ENCODE measurements at regions not wholly inside any gene's neighbourhood (a gene's known extent, or its start where the extent isn't known, plus 50 kb on each side); places are given as distances from the start of the nearest gene placed in this dataset.

GRCh38 chr1:208637181-208637580 is 393.0 kb upstream of the PLXNA2 start:
- in situ Hi-C loops (cut with MboI), result no loop called here

DNA sequence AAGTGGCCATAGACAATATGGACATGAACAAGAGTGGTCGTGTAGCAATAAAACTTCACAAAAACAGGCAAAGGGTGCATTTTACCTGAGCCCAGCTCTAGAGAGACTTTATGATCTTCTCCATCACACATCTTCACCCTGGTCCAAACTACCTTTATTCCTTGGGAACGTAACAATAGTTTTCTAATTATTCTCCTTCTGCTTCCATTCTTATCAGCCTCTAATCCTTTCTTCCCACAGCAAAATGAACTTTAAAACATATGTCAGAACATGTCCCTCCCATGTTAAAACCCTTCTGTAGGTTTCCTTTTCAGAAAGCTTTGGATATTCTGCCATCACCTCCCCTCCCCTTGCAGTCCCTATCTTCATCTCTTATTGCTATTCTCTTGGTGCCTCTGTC is 395.2 kb upstream of the PLXNA2 start:
- in situ Hi-C loops (cut with MboI), result no loop called here
- no peak for DNase-seq
- no peak overlapping the region for H3K9ac ChIP-seq

More at GRCh38 chr1:208637181-208637580, 393.0 kb upstream of the PLXNA2 start:
- Histone ChIP-seq H3K9me2 (ENCODE audit: insufficient read depth) (no peaks in the 10 kb centered on the region), H3F3A (ENCODE audit: insufficient read depth) (no peaks in the 10 kb centered on the region), H3K27me3 (replicated peaks; ENCODE audit: insufficient read depth) (no peaks in the 10 kb centered on the region), H3K79me2 (ENCODE audit: insufficient read depth) (no peaks in the 10 kb centered on the region), H3K9ac (no peak overlapping the region), H3K4me2 (ENCODE audit: unreplicated experiment) (no peak overlapping the region), H3K9me3 (ENCODE audit: low read depth) (no peaks in the 10 kb centered on the region), H2AFZ (no peak overlapping the region), H4K20me1 (ENCODE audit: insufficient read depth) (no peaks in the 10 kb centered on the region), H3K27ac (no peak overlapping the region), H3K4me3 (no peak overlapping the region), H3K36me3 (ENCODE audit: low read depth) (no peaks in the 10 kb centered on the region), H3K4me1 (ENCODE audit: insufficient read depth) (no peaks in the 10 kb centered on the region)
- no peak for DNase-seq
- 4 to 9% methylated on average over 3 of the region's 3 CpGs for WGBS, 2 experiments (ENCODE audit: low coverage in 1 of 2, low lambda C conversion rate in 2 of 2, missing lambda C conversion rate in 2 of 2)
- TF ChIP-seq EZH2 (IDR thresholded peaks at IDR 0.05; ENCODE audit: insufficient read depth, poor library complexity, severe bottlenecking) (no peak), EZH2phosphoT487 (IDR thresholded peaks at IDR 0.05; ENCODE audit: insufficient read depth, low read depth) (no peak)

DNA sequence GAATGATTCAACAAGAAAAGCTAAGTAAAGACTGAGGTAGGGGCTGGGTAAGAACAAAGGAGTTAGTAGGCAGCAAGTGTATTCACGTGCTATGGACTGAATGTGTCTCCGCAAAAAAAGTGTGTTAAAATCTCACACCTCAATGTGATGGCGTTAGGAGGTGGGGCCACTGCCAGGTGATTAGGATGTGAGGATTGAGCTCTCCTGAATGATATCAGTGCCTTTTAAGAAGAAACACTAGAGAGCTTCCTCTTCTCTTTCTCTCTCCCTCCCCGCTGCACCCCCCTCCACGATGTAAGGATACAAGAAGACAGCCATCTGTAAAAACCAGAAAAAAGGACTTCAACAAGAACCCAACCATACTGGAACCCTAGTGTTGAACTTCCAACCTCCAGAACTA is 396.1 kb upstream of the PLXNA2 start:
- Histone ChIP-seq H2AFZ (no peak overlapping the region), H3K4me1 (ENCODE audit: insufficient read depth) (no peaks in the 10 kb centered on the region), H3K4me3 (no peak overlapping the region), H3K79me2 (ENCODE audit: insufficient read depth) (no peaks in the 10 kb centered on the region), H4K20me1 (ENCODE audit: insufficient read depth) (no peaks in the 10 kb centered on the region), H3K36me3 (ENCODE audit: low read depth) (no peaks in the 10 kb centered on the region), H3K9me2 (ENCODE audit: insufficient read depth) (no peaks in the 10 kb centered on the region), H3K4me2 (ENCODE audit: unreplicated experiment) (no peak overlapping the region), H3K27me3 (replicated peaks; ENCODE audit: insufficient read depth) (no peaks in the 10 kb centered on the region), H3K9ac (no peak overlapping the region), H3F3A (ENCODE audit: insufficient read depth) (no peaks in the 10 kb centered on the region), H3K27ac (no peak overlapping the region), H3K9me3 (ENCODE audit: low read depth) (no peaks in the 10 kb centered on the region)
- DNase-seq, result no peak
- no peak for TF ChIP-seq EZH2phosphoT487 (IDR thresholded peaks at IDR 0.05; ENCODE audit: insufficient read depth, low read depth)
- TF ChIP-seq EZH2 (IDR thresholded peaks at IDR 0.05; ENCODE audit: insufficient read depth, poor library complexity, severe bottlenecking), result no peak
- in situ Hi-C loops (cut with MboI), result no loop called here
- WGBS, 2 experiments (ENCODE audit: low coverage in 1 of 2, low lambda C conversion rate in 2 of 2, missing lambda C conversion rate in 2 of 2), result 39% methylated on average over 5 of the region's 5 CpGs

More for the DNA sequence above, 395.2 kb upstream of the PLXNA2 start:
- Histone ChIP-seq H3F3A (ENCODE audit: insufficient read depth) (no peaks in the 10 kb centered on the region), H3K9me3 (ENCODE audit: low read depth) (no peaks in the 10 kb centered on the region), H3K4me1 (ENCODE audit: insufficient read depth) (no peaks in the 10 kb centered on the region), H4K20me1 (ENCODE audit: insufficient read depth) (no peaks in the 10 kb centered on the region), H3K36me3 (ENCODE audit: low read depth) (no peaks in the 10 kb centered on the region), H3K79me2 (ENCODE audit: insufficient read depth) (no peaks in the 10 kb centered on the region), H3K27me3 (replicated peaks; ENCODE audit: insufficient read depth) (no peaks in the 10 kb centered on the region), H3K4me3 (no peak overlapping the region), H3K4me2 (ENCODE audit: unreplicated experiment) (no peak overlapping the region), H2AFZ (no peak overlapping the region), H3K9me2 (ENCODE audit: insufficient read depth) (no peaks in the 10 kb centered on the region), H3K27ac (no peak overlapping the region)
- 21 to 26% methylated on average over 2 of the region's 2 CpGs for WGBS, 2 experiments (ENCODE audit: low coverage in 1 of 2, low lambda C conversion rate in 2 of 2, missing lambda C conversion rate in 2 of 2)
- TF ChIP-seq EZH2 (IDR thresholded peaks at IDR 0.05; ENCODE audit: insufficient read depth, poor library complexity, severe bottlenecking), result no peak
- TF ChIP-seq EZH2phosphoT487 (IDR thresholded peaks at IDR 0.05; ENCODE audit: insufficient read depth, low read depth), result no peak

DNA sequence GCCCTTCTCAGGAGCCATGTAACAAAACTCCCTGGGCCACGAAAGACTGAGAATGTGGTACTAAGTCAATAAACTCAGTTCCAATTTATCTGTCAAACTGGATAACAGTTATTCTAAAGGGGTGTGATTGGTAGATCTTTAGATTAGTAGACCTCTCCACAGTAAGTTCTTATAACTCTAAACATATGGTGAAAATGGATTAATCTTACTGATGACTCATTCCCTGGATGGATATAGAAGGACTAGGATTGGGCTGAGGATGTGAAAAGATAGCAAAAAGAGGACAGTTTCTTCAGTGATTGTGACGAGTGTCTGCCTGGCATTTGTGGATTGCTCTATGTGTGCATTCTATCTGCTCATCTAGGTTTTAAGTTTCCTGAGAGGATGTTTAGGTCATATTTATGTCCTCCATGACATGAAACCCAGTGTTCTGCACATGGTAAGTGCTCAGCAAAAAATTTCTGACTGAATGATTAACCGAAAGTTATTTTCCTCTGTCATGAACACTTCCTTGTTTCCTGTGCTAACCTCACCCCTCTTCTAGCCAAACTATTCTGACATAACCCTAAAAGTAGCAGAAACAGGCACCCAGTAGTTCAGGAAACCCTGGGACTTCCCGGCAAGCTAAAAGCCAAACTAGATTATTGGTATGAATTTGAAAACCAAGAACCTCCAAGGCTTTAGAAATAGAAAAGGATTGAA is 397.5 kb upstream of the PLXNA2 start:
- in situ Hi-C loops (cut with MboI), result no loop called here
- WGBS, 2 experiments (ENCODE audit: low coverage in 1 of 2, low lambda C conversion rate in 2 of 2, missing lambda C conversion rate in 2 of 2), result 32 to 45% methylated on average over 4 of the region's 4 CpGs
- Histone ChIP-seq H2AFZ (no peak overlapping the region), H3K4me2 (ENCODE audit: unreplicated experiment) (no peak overlapping the region), H3K4me3 (no peak overlapping the region), H3K79me2 (ENCODE audit: insufficient read depth) (no peaks in the 10 kb centered on the region), H3K27ac (no peak overlapping the region), H4K20me1 (ENCODE audit: insufficient read depth) (no peaks in the 10 kb centered on the region), H3K36me3 (ENCODE audit: low read depth) (no peaks in the 10 kb centered on the region), H3K9me2 (ENCODE audit: insufficient read depth) (no peaks in the 10 kb centered on the region), H3K9ac (no peak overlapping the region), H3K4me1 (ENCODE audit: insufficient read depth) (no peaks in the 10 kb centered on the region), H3K9me3 (ENCODE audit: low read depth) (no peaks in the 10 kb centered on the region), H3F3A (ENCODE audit: insufficient read depth) (no peaks in the 10 kb centered on the region), H3K27me3 (replicated peaks; ENCODE audit: insufficient read depth) (no peaks in the 10 kb centered on the region)
- no peak for DNase-seq
- TF ChIP-seq EZH2phosphoT487 (IDR thresholded peaks at IDR 0.05; ENCODE audit: insufficient read depth, low read depth), result no peak
- TF ChIP-seq EZH2 (IDR thresholded peaks at IDR 0.05; ENCODE audit: insufficient read depth, poor library complexity, severe bottlenecking), result no peak
